ENCODE measurements at regions not wholly inside any gene's neighbourhood (a gene's known extent, or its start where the extent isn't known, plus 50 kb on each side); places are given as distances from the start of the nearest gene placed in this dataset.

DNA sequence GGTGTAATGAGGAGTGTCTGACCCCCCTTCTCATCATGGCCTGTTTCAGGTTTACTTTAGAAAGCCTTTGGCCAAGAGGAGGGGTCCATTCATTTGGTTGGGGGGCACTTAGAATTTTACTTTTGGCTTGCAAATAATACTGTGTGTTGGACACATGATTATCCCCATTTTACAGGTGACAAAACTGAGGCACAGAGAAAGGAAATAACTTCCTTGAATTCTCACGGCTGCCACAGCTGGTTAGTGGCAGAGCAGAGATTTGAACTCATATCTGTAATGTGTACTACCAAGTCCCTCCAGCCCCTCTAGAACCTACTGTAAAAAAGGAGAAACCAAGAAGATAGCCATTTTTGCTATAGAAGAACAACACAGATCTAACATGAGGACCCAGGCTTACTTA lies 124.8 kb upstream of the NDUFV2 start:
- WGBS (ENCODE audit: extremely low coverage, insufficient coverage, insufficient read length), result no CpG with 5 or more reads among the region's 1 CpG
- no peak overlapping the region for H3K9ac ChIP-seq (ENCODE audit: low read length)

DNA sequence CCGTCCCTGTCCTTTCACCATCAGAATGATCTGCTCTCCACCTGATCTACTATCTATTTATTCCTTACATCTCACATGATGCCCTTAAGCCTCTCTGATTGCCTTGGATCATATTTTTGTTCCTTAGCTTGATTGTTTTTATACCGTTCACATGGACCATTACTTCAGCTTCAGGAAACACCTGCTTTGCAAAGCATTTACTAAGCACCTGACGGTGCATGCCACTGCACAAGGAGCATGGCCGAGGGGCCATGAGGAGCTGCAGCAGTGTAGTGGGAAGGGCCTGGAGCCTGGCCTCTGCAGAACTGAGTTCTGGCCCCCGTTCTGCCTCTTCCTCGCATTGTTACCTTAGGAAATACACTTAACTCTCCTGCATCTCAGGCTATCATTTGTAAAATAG lies 124.1 kb upstream of the NDUFV2 start:
- Histone ChIP-seq H3K18ac (ENCODE audit: low read length) (no peak overlapping the region), H3K23ac (ENCODE audit: low read length) (no peak overlapping the region), H2BK12ac (ENCODE audit: low read length) (no peak overlapping the region), H4K8ac (ENCODE audit: low read depth, low read length) (no peak overlapping the region), H3K14ac (ENCODE audit: low read length) (no peak overlapping the region), H3K79me2 (ENCODE audit: control insufficient read depth, insufficient read depth, low read length, poor library complexity) (no peaks in the 10 kb centered on the region), H2AK5ac (ENCODE audit: low read length) (no peak overlapping the region), H3K4me3 (ENCODE audit: low read depth, low read length) (no peak overlapping the region), H2AFZ (ENCODE audit: insufficient read depth, low read length, poor library complexity) (no peak overlapping the region), H3K9ac (ENCODE audit: low read length) (no peak overlapping the region), H3K79me1 (ENCODE audit: low read length) (no peaks in the 10 kb centered on the region), H3K4ac (ENCODE audit: low read depth, low read length) (no peak overlapping the region), H3K4me2 (ENCODE audit: low read length) (no peak overlapping the region), H2BK5ac (ENCODE audit: low read depth, low read length, poor library complexity) (no peak overlapping the region), H2BK120ac (ENCODE audit: insufficient read depth, low read length, poor library complexity) (no peak overlapping the region), H4K91ac (ENCODE audit: low read depth, low read length) (no peak overlapping the region), H3K9me3 (ENCODE audit: insufficient read depth, low read depth, low read length) (no peaks in the 10 kb centered on the region), H3K4me1 (ENCODE audit: control insufficient read depth in 1 of 2, insufficient read depth in 2 of 2, low read length in 2 of 2) (no peaks in the 10 kb centered on the region), H3K27ac (ENCODE audit: low read depth, low read length) (no peak overlapping the region), H4K12ac (ENCODE audit: low read depth, low read length) (no peak overlapping the region), H3K36me3 (ENCODE audit: control insufficient read depth in 1 of 2, insufficient read depth in 2 of 2, low read length in 2 of 2) (no peaks in the 10 kb centered on the region), H3K27me3 (ENCODE audit: insufficient read depth, low read length) (no peaks in the 10 kb centered on the region)
- no peak for DNase-seq
- no CpG with 5 or more reads among the region's 6 CpGs for WGBS (ENCODE audit: extremely low coverage, insufficient coverage, insufficient read length)

More for the DNA sequence above, 124.8 kb upstream of the NDUFV2 start:
- Histone ChIP-seq H3K79me2 (ENCODE audit: control insufficient read depth, insufficient read depth, low read length, poor library complexity) (no peaks in the 10 kb centered on the region), H3K14ac (ENCODE audit: low read length) (no peak overlapping the region), H3K4me2 (ENCODE audit: low read length) (no peak overlapping the region), H3K18ac (ENCODE audit: low read length) (no peak overlapping the region), H4K91ac (ENCODE audit: low read depth, low read length) (no peak overlapping the region), H3K23ac (ENCODE audit: low read length) (no peak overlapping the region), H3K4me1 (ENCODE audit: control insufficient read depth in 1 of 2, insufficient read depth in 2 of 2, low read length in 2 of 2) (no peaks in the 10 kb centered on the region), H3K27me3 (ENCODE audit: insufficient read depth, low read length) (no peaks in the 10 kb centered on the region), H3K4ac (ENCODE audit: low read depth, low read length) (no peak overlapping the region), H2AK5ac (ENCODE audit: low read length) (no peak overlapping the region), H3K4me3 (ENCODE audit: low read depth, low read length) (no peak overlapping the region), H4K8ac (ENCODE audit: low read depth, low read length) (no peak overlapping the region), H4K12ac (ENCODE audit: low read depth, low read length) (no peak overlapping the region), H3K36me3 (ENCODE audit: control insufficient read depth in 1 of 2, insufficient read depth in 2 of 2, low read length in 2 of 2) (no peaks in the 10 kb centered on the region), H3K9me3 (ENCODE audit: insufficient read depth, low read depth, low read length) (no peaks in the 10 kb centered on the region), H3K79me1 (ENCODE audit: low read length) (no peaks in the 10 kb centered on the region), H2AFZ (ENCODE audit: insufficient read depth, low read length, poor library complexity) (no peak overlapping the region), H2BK120ac (ENCODE audit: insufficient read depth, low read length, poor library complexity) (no peak overlapping the region), H2BK12ac (ENCODE audit: low read length) (no peak overlapping the region), H2BK5ac (ENCODE audit: low read depth, low read length, poor library complexity) (no peak overlapping the region), H3K27ac (ENCODE audit: low read depth, low read length) (no peak overlapping the region)
- no peak for DNase-seq

DNA sequence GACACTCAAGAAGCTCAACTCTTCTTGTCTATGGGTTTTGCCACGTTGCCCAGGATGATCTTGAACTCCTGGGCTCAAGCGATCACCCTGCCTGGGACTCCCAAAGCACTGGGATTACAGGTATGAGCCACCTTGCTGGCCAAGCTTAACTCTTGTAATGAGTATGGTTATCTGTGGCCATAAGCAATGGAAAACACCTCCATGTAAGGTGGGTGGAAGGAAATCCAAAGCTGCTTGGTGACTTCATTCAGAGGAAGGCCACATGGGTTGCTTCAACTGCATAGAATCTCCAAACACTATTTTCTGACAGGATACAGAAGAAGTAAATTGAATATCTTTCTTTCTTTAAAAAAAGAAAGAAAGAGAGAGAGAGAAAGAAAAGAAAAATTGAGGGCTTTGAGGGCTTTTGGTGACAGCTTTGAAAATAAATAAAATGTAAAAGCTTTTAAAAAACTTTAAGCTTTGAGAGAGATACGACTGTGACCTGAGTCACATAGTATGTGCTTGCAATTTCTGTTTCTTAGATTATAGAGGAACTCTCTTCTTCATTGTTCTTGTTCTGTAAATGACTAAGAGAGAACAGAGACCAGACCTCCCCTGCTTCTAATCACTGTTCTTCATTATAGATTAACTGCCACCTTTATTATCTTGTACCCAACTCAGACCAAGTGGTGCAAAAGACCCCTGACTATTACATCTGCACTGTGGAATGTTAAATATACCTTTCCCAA lies 123.1 kb upstream of the NDUFV2 start:
- Histone ChIP-seq H2BK12ac (ENCODE audit: low read length) (no peak overlapping the region), H4K12ac (ENCODE audit: low read depth, low read length) (no peak overlapping the region), H3K23ac (ENCODE audit: low read length) (no peak overlapping the region), H3K9me3 (ENCODE audit: insufficient read depth, low read depth, low read length) (no peaks in the 10 kb centered on the region), H2AK5ac (ENCODE audit: low read length) (no peak overlapping the region), H3K14ac (ENCODE audit: low read length) (no peak overlapping the region), H3K79me2 (ENCODE audit: control insufficient read depth, insufficient read depth, low read length, poor library complexity) (no peaks in the 10 kb centered on the region), H3K9ac (ENCODE audit: low read length) (no peak overlapping the region), H3K4me2 (ENCODE audit: low read length) (no peak overlapping the region), H3K36me3 (ENCODE audit: control insufficient read depth in 1 of 2, insufficient read depth in 2 of 2, low read length in 2 of 2) (no peaks in the 10 kb centered on the region), H3K4me1 (ENCODE audit: control insufficient read depth in 1 of 2, insufficient read depth in 2 of 2, low read length in 2 of 2) (no peaks in the 10 kb centered on the region), H2AFZ (ENCODE audit: insufficient read depth, low read length, poor library complexity) (no peak overlapping the region), H3K4me3 (ENCODE audit: low read depth, low read length) (no peak overlapping the region), H3K4ac (ENCODE audit: low read depth, low read length) (no peak overlapping the region), H3K27ac (ENCODE audit: low read depth, low read length) (no peak overlapping the region), H4K8ac (ENCODE audit: low read depth, low read length) (no peak overlapping the region), H4K91ac (ENCODE audit: low read depth, low read length) (no peak overlapping the region), H3K27me3 (ENCODE audit: insufficient read depth, low read length) (no peaks in the 10 kb centered on the region), H3K18ac (ENCODE audit: low read length) (no peak overlapping the region), H3K79me1 (ENCODE audit: low read length) (no peaks in the 10 kb centered on the region), H2BK120ac (ENCODE audit: insufficient read depth, low read length, poor library complexity) (no peak overlapping the region), H2BK5ac (ENCODE audit: low read depth, low read length, poor library complexity) (no peak overlapping the region)
- DNase-seq, result no peak
- WGBS (ENCODE audit: extremely low coverage, insufficient coverage, insufficient read length), result no CpG with 5 or more reads among the region's 3 CpGs

DNA sequence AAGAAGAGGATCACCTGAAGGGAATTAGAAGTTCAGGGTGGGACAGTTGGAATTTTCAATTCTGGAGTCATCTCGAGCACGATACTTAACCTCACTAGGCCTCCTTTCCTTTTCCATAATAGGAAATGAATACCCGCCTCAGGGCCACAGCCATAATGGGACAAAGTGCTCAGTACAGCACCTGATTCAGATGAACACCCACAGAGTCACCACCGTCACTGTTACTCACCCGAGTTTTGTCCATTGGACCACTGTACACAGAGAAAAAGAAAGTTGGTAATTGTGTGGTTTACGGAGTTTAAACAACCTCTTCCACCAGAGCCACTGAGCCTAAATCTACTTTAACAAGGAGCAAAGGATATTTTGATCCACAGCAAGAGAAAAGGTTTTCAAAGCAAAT lies 122.0 kb upstream of the NDUFV2 start:
- H3K4me3 ChIP-seq (ENCODE audit: low read depth, low read length), result no peak overlapping the region
- H3K27me3 ChIP-seq (ENCODE audit: insufficient read depth, low read length), result no peaks in the 10 kb centered on the region
- no peak overlapping the region for H4K12ac ChIP-seq (ENCODE audit: low read depth, low read length)
- no peaks in the 10 kb centered on the region for H3K79me2 ChIP-seq (ENCODE audit: control insufficient read depth, insufficient read depth, low read length, poor library complexity)
- no peak overlapping the region for H4K8ac ChIP-seq (ENCODE audit: low read depth, low read length)
- no peak overlapping the region for H3K14ac ChIP-seq (ENCODE audit: low read length)
- no peak overlapping the region for H2BK120ac ChIP-seq (ENCODE audit: insufficient read depth, low read length, poor library complexity)
- no peak for DNase-seq
- no CpG with 5 or more reads among the region's 6 CpGs for WGBS (ENCODE audit: extremely low coverage, insufficient coverage, insufficient read length)
- no peak overlapping the region for H3K4me2 ChIP-seq (ENCODE audit: low read length)
- no peaks in the 10 kb centered on the region for H3K4me1 ChIP-seq (ENCODE audit: control insufficient read depth in 1 of 2, insufficient read depth in 2 of 2, low read length in 2 of 2)
- no peak overlapping the region for H3K4ac ChIP-seq (ENCODE audit: low read depth, low read length)
- H2AFZ ChIP-seq (ENCODE audit: insufficient read depth, low read length, poor library complexity), result no peak overlapping the region
- H3K18ac ChIP-seq (ENCODE audit: low read length), result no peak overlapping the region
- H3K79me1 ChIP-seq (ENCODE audit: low read length), result no peaks in the 10 kb centered on the region
- no peak overlapping the region for H3K27ac ChIP-seq (ENCODE audit: low read depth, low read length)
- no peaks in the 10 kb centered on the region for H3K36me3 ChIP-seq (ENCODE audit: control insufficient read depth in 1 of 2, insufficient read depth in 2 of 2, low read length in 2 of 2)
- no peak overlapping the region for H2BK5ac ChIP-seq (ENCODE audit: low read depth, low read length, poor library complexity)
- no peak overlapping the region for H4K91ac ChIP-seq (ENCODE audit: low read depth, low read length)
- H2BK12ac ChIP-seq (ENCODE audit: low read length), result no peak overlapping the region
- H3K9me3 ChIP-seq (ENCODE audit: insufficient read depth, low read depth, low read length), result no peaks in the 10 kb centered on the region
- H2AK5ac ChIP-seq (ENCODE audit: low read length), result no peak overlapping the region
- no peak overlapping the region for H3K23ac ChIP-seq (ENCODE audit: low read length)
- H3K9ac ChIP-seq (ENCODE audit: low read length), result no peak overlapping the region

Measured in trophoblast cell (in vitro differentiated cells and primary cell).